GM18868 (cell line): ENCODE measurements at regions not wholly inside any gene's neighbourhood (a gene's known extent, or its start where the extent isn't known, plus 50 kb on each side); places are given as distances from the start of the nearest gene placed in this dataset.
"Not testable (repeated sequence)": the region's sequence is repeated elsewhere in the genome, so short reads cannot be mapped to it uniquely, and the experiment has no call there.

ENCODE experiments used
- ATAC-seq: cut with Tn5 transposase; IDR thresholded peaks from one replicate; pipeline ENCODE4 v1.9.1; 2021; ENCODE audit warnings: mild to moderate bottlenecking, moderate library complexity; ENCODE audit not compliant: unreplicated experiment

GRCh38 chr3:164779816-164780215 is 298.5 kb downstream of the SI start:
- ATAC-seq = no peak

GRCh38 chr3:164752812-164753211 is 325.5 kb downstream of the SI start:
- no peak for ATAC-seq

GRCh38 chr3:164748626-164749025 is 329.7 kb downstream of the SI start:
- no peak for ATAC-seq

GRCh38 chr3:164741869-164742268 is 336.4 kb downstream of the SI start:
- ATAC-seq = no peak

GRCh38 chr3:164737174-164737573 is 341.1 kb downstream of the SI start:
- no peak for ATAC-seq

GRCh38 chr3:164732166-164732565 is 346.1 kb downstream of the SI start:
- ATAC-seq = no peak

GRCh38 chr3:164730815-164731360 is 347.4 kb downstream of the SI start:
- no peak for ATAC-seq

GRCh38 chr3:164723396-164723795 is 354.9 kb downstream of the SI start:
- no peak for ATAC-seq

- not testable (repeated sequence) for ATAC-seq
These were observed 375.5 kb downstream of the SI start for GRCh38 chr3:164702808-164703207.

GRCh38 chr3:164687902-164688301 is 390.4 kb downstream of the SI start:
- no peak for ATAC-seq

GRCh38 chr3:164687211-164687610 is 391.1 kb downstream of the SI start:
- ATAC-seq = no peak

GRCh38 chr3:164683489-164683888 is 394.8 kb downstream of the SI start:
- ATAC-seq = no peak

GRCh38 chr3:164679245-164679644 is 399.1 kb downstream of the SI start:
- ATAC-seq = no peak

GRCh38 chr3:164677317-164677716 is 401.0 kb downstream of the SI start:
- ATAC-seq = no peak

- ATAC-seq = no peak
These were observed 404.6 kb downstream of the SI start for GRCh38 chr3:164673738-164674137.

- no peak for ATAC-seq
These were observed 420.2 kb downstream of the SI start for GRCh38 chr3:164658125-164658524.

GRCh38 chr3:164657631-164658030 is 420.7 kb downstream of the SI start:
- no peak for ATAC-seq

GRCh38 chr3:164655462-164655861 is 422.8 kb downstream of the SI start:
- no peak for ATAC-seq

- ATAC-seq = no peak
These were observed 437.2 kb downstream of the SI start for GRCh38 chr3:164641071-164641470.

GRCh38 chr3:164640591-164640990 is 437.7 kb downstream of the SI start:
- ATAC-seq = no peak

- ATAC-seq = peak; percentile 71
These were observed 457.3 kb downstream of the SI start for GRCh38 chr3:164620956-164621355.

- ATAC-seq = no peak
These were observed 457.9 kb downstream of the SI start for GRCh38 chr3:164620423-164620822.

GRCh38 chr3:164612751-164613150 is 465.5 kb downstream of the SI start:
- no peak for ATAC-seq
